PFSK-1 (cell line): ENCODE measurements at regions not wholly inside any gene's neighbourhood (a gene's known extent, or its start where the extent isn't known, plus 50 kb on each side); places are given as distances from the start of the nearest gene placed in this dataset.

ENCODE experiments used
- POLR2AphosphoS5 ChIP-seq: IDR thresholded peaks from 2 replicates; pipeline ENCODE4 v1.6.1; 2012; ENCODE audit warnings: low read depth, mild to moderate bottlenecking, control low read depth, low read length, moderate library complexity
- SIN3A ChIP-seq: IDR thresholded peaks from 2 replicates; pipeline ENCODE4 v1.6.1; 2012; ENCODE audit warnings: mild to moderate bottlenecking, low read length, moderate library complexity, borderline replicate concordance; ENCODE audit not compliant: insufficient read depth
- TAF1 ChIP-seq: IDR thresholded peaks from 2 replicates; pipeline ENCODE4 v1.6.1; 2012; ENCODE audit warnings: low read length, control low read depth, borderline replicate concordance; ENCODE audit not compliant: insufficient read depth
- TF ChIP-seq, protein P1 (sequence below), 2 experiments: IDR thresholded peaks; 2 replicates each; pipeline versions ENCODE4 v1.6.1 to v1.8.0; 2011 to 2012; ENCODE audit warnings: low read depth in 2 of 2, low read length in 2 of 2, control low read depth in 1 of 2, inconsistent platforms in 1 of 2, mild to moderate bottlenecking in 1 of 2, moderate library complexity in 1 of 2; ENCODE audit not compliant: insufficient read depth in 1 of 2

DNA sequence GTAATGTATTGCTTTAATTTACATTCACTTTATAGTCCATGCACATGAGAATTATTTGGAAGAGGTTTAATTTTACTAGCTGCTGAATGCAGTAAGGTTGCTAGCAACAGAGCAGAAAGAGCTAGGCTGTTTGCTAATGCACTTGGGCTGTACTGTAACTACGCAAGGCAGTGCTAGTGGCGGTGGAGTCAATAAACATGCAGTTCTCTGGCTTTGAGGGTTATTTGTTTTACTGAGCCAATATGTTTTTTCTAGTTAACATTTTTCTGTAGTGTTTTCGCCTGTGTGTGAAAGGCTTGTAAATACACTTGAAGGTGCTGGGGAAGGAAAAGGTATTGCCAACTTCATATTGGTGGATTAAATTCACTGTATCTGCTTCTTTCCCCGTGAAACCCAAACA, 112.8 kb downstream of the BTBD3 start:
- TF ChIP-seq, protein P1, sequence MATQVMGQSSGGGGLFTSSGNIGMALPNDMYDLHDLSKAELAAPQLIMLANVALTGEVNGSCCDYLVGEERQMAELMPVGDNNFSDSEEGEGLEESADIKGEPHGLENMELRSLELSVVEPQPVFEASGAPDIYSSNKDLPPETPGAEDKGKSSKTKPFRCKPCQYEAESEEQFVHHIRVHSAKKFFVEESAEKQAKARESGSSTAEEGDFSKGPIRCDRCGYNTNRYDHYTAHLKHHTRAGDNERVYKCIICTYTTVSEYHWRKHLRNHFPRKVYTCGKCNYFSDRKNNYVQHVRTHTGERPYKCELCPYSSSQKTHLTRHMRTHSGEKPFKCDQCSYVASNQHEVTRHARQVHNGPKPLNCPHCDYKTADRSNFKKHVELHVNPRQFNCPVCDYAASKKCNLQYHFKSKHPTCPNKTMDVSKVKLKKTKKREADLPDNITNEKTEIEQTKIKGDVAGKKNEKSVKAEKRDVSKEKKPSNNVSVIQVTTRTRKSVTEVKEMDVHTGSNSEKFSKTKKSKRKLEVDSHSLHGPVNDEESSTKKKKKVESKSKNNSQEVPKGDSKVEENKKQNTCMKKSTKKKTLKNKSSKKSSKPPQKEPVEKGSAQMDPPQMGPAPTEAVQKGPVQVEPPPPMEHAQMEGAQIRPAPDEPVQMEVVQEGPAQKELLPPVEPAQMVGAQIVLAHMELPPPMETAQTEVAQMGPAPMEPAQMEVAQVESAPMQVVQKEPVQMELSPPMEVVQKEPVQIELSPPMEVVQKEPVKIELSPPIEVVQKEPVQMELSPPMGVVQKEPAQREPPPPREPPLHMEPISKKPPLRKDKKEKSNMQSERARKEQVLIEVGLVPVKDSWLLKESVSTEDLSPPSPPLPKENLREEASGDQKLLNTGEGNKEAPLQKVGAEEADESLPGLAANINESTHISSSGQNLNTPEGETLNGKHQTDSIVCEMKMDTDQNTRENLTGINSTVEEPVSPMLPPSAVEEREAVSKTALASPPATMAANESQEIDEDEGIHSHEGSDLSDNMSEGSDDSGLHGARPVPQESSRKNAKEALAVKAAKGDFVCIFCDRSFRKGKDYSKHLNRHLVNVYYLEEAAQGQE (IDR thresholded peaks at IDR 0.05; ENCODE audit: insufficient read depth in 1 of 2, low read depth in 2 of 2, low read length in 2 of 2): no peak
- TF ChIP-seq POLR2AphosphoS5 (no peak), SIN3A (no peak), TAF1 (no peak)
